HG03097 (cell line): ENCODE measurements at regions not wholly inside any gene's neighbourhood (a gene's known extent, or its start where the extent isn't known, plus 50 kb on each side); places are given as distances from the start of the nearest gene placed in this dataset.
"Not testable (repeated sequence)": the region's sequence is repeated elsewhere in the genome, so short reads cannot be mapped to it uniquely, and the experiment has no call there.

Experiments
- ATAC-seq: cut with Tn5 transposase; IDR thresholded peaks from one replicate; pipeline ENCODE4 v1.9.1; 2021; ENCODE audit not compliant: unreplicated experiment, low FRiP score

GRCh38 chr1:234907940-234908405 lies 220.7 kb downstream of the TOMM20 start:
- no peak for ATAC-seq

DNA sequence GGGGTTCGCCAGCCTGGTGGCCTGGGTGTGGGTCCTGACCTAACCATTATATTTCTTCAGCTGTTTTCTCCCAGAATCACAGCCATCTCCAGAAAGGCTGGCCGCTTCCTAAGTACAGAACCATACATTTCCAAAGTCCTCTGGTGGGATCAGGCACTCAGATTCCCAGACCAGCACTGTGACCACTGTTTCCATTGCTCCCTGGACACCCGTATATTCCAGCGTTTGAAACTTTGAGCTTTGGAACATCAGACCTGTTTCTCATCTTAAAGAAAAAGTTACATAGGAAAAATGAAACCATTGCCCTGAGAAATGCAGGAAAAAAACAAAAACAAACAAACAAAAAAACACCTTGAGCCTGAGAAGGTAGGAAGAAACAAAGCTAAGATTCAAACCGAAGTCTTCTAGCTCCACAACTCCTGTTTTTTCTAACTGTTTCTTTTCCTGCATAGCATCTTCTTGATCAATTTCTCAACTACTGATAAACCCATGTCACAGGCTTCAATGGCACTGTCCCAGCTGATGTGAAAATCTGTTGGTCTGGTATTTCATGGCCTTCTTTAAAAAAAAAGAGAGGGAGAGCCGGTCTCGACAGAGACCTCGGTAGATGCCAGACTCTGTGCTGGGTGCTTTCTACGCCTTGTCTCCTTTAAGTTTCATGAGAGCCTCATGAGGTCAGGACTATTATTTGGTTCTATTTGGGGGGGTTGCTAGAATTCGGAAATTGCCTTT lies 221.3 kb downstream of the TOMM20 start:
- ATAC-seq: no peak

GRCh38 chr1:234906654-234907053 lies 222.0 kb downstream of the TOMM20 start:
- no peak for ATAC-seq

GRCh38 chr1:234902774-234903547 lies 225.7 kb downstream of the TOMM20 start:
- ATAC-seq: no peak

DNA sequence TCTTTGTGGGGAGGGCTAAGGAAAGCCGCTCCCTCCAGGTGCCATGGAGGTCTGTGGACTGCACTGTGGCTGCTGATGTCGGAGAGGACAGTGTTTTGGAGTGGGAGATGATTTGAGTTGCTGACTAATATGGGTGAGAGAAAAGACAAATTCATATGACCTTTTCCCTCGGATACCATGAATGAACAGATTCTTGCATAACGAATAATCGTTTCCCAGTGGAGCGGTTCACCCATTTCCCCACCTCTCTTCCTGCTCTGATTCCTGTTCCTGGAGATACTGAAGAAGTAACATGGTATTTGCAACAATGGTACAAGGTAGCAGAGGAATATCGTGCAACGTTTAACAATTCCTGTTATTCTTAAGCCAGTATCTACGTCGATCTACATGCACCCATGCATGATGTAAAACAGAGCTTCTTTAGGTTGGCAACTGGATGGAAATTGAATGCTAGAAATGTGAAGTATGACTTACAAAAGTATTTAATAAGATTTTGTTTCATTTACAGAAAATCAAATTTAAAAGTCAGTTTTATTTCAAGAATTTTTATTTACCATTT lies 227.1 kb downstream of the TOMM20 start:
- no peak for ATAC-seq

DNA sequence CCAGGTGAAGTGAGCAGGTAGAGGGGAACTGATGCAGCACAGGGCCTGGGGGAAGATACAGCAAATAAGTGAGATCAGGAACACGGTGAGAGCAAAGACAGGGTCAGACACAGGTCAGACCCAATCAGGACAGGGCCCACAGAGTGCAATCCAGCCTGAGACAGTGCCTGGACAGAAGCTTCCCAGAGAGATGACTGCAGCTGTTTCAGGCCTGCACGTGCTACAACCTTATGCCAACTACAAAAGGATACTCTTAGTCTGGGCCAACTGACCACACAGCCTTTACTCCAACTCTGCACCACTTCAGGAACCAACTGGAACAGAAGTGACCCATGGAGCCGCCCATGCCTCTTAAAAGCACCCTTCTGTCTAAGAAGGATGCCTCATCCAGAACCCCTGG lies 228.0 kb downstream of the TOMM20 start:
- no peak for ATAC-seq

DNA sequence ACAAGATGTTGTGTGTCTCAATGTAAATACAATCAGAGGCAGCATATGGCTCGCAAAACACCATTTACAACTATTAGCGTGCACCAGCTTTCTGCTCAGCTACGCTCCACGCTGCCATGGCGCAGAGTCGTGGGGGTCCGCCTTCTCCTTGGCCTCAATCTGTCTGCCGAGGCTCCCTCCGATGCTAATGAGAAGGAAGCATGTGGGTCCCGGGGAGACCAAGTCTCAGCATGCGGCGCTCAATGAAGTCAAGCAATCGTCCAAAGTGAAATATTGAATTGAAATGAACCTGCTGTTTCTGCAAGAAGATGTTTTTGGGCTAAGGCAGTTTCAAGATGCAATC lies 228.9 kb downstream of the TOMM20 start:
- ATAC-seq: no peak

GRCh38 chr1:234899041-234899729 lies 229.5 kb downstream of the TOMM20 start:
- no peak for ATAC-seq

GRCh38 chr1:234898455-234899033 lies 230.1 kb downstream of the TOMM20 start:
- no peak for ATAC-seq

GRCh38 chr1:234897754-234898454 lies 230.7 kb downstream of the TOMM20 start:
- ATAC-seq: no peak

GRCh38 chr1:234897390-234897749 lies 231.3 kb downstream of the TOMM20 start:
- ATAC-seq: no peak

DNA sequence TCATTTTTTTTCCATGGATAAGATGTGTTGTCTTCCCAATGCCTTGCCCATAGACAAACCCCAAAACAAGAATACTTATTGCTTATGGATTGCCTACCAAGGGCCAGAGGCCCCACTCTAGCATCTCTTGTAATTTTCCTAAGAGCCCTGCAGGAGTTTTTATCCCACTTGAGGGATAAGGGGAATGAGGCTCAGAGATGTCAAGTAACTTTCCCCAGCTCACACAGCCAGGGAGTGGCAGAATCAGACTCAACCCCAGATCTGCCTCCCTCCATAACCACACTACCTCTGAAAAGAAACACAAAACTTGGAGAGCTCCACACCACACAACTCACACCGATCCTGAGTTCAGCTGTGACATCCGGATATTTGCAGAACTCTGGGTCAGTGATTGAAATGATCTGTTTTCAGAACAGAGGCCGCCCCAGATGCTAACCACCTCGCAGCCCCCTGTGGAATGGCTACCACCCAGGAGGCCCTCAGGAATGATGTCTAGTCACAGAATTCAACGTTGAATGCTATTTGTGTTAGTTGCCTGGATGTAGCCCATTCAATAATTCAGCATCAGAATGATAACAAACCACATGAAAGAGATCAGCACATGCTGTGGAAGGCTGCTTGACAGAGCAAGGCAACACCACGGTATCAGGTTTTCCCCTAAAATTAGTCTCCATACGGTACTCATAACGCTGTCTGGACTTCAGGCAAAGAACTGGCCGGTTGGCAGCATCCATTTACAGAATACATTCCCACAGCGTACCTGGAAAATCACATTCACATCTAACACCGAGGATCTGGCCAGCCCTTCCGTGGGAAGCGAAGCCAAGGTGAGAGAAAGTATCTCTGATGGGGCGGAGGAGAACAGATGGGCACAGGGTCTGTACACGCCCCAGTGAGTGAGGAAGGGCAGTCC lies 231.9 kb downstream of the TOMM20 start:
- no peak for ATAC-seq

GRCh38 chr1:234893725-234894630 lies 234.7 kb downstream of the TOMM20 start:
- ATAC-seq: no peak

DNA sequence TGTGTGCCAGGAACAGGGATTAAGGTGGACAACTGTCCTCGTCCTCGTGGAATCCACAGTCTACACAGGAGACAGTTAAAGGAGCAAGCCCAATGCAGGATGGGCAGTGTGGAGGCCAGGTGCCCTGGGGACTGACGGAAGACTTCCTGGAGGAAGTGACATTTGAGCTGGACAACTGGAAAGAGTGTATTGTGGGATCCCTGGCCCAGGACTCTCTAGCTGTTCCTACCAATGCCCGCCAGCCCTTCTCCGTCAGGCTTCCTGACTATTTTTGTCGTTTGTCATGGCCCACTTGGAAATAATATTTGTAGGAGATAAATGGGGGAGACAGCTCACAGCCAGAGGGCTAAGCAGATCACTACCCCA lies 235.3 kb downstream of the TOMM20 start:
- ATAC-seq: no peak

DNA sequence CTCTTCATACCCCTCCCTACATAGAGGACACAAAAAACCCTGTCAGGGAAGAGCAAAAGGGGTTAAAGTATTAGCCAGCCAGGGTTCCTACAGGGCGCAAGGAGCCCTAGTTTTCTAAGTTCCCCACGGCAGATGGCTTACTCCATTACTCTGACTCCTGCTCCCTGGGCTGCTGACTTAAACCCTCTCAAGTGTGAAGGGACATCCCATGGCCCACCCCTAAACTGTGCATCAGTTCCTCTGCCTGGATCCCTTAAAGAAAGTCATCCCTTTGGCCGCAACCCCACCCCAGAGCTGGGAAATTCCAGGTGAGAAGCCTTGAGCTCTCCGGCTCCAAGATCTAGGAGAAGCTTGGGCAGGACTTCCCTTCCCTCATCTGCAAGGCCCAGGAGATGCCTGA lies 236.0 kb downstream of the TOMM20 start:
- ATAC-seq: no peak

GRCh38 chr1:234891427-234891826 lies 237.2 kb downstream of the TOMM20 start:
- ATAC-seq: no peak

DNA sequence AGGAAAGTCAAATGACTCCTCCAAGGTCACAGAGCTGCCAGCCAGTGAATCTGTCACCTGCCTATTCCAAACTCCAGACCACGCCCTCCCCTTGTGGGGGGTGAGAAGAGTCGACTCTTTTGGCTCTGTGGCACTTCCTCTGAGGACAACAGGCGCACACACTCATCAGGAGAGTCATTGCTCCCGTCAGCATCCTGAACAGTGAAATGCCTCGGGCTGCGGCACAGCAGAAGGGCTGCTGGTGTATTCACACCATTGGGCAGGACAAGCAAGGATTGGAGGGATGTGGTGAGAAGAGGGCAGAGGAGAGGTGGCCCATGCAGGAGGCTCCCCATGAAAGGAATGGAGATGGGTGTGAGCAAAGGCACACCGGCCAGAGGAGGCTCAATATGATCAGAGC lies 239.0 kb downstream of the TOMM20 start:
- ATAC-seq: no peak

DNA sequence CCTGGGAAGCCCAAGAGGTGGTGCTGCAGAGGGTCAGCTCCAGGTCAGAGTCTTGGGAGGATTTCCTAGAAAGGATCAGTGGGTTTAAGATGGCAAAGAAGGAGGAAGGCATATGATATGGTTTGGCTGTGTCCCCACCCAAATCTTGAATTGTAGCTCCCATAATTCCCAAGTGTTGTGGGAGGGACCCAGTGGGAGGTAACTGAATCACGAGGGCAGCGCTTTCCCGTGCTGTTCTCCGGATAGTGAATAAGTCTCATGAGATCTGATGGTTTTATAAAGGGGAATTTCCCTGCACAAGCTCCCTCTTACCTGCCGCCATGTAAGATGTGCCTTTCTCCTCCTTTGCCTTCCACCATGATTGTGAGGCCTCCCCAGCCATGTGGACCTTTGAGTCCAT lies 240.4 kb downstream of the TOMM20 start:
- not testable (repeated sequence) for ATAC-seq
